NCI-H2196 (cell line): ENCODE measurements at regions not wholly inside any gene's neighbourhood (a gene's known extent, or its start where the extent isn't known, plus 50 kb on each side); places are given as distances from the start of the nearest gene placed in this dataset.

Source experiments
- DNase-seq: peaks from one replicate; lab custom pipeline; 2025; ENCODE audit not compliant: unreplicated experiment; lab: John Stamatoyannopoulos, UW

GRCh38 chr15:93249623-93250022, 160.6 kb upstream of the RGMA start:
- no peak for DNase-seq

GRCh38 chr15:93247466-93248121, 158.6 kb upstream of the RGMA start:
- no peak for DNase-seq

- no peak for DNase-seq
Observed at GRCh38 chr15:93246266-93247242, 157.5 kb upstream of the RGMA start.

- DNase-seq, result no peak
Observed at GRCh38 chr15:93245661-93246042, 156.6 kb upstream of the RGMA start.

- DNase-seq, result no peak
Observed at GRCh38 chr15:93244696-93245660, 156.0 kb upstream of the RGMA start.

GRCh38 chr15:93243573-93243972, 154.6 kb upstream of the RGMA start:
- no peak for DNase-seq

- DNase-seq, result no peak
Observed at GRCh38 chr15:93241696-93242585, 152.9 kb upstream of the RGMA start.

- DNase-seq, result no peak
Observed at GRCh38 chr15:93239993-93240392, 151.0 kb upstream of the RGMA start.

- DNase-seq, result no peak
Observed at GRCh38 chr15:93239591-93239990, 150.6 kb upstream of the RGMA start.

GRCh38 chr15:93238641-93239040, 149.6 kb upstream of the RGMA start:
- DNase-seq, result no peak

GRCh38 chr15:93235926-93236780, 147.1 kb upstream of the RGMA start:
- DNase-seq, result no peak

GRCh38 chr15:93235269-93235668, 146.3 kb upstream of the RGMA start:
- DNase-seq, result no peak

- no peak for DNase-seq
Observed at GRCh38 chr15:93233710-93234109, 144.7 kb upstream of the RGMA start.

GRCh38 chr15:93232845-93233244, 143.8 kb upstream of the RGMA start:
- DNase-seq, result no peak

- no peak for DNase-seq
Observed at GRCh38 chr15:93231994-93232393, 143.0 kb upstream of the RGMA start.

- no peak for DNase-seq
Observed at GRCh38 chr15:93231261-93231925, 142.4 kb upstream of the RGMA start.

- DNase-seq, result no peak
Observed at GRCh38 chr15:93228546-93228945, 139.5 kb upstream of the RGMA start.

GRCh38 chr15:93223803-93224202, 134.8 kb upstream of the RGMA start:
- DNase-seq, result no peak

GRCh38 chr15:93221759-93222158, 132.7 kb upstream of the RGMA start:
- no peak for DNase-seq
